HG03521 (cell line): ENCODE measurements at regions not wholly inside any gene's neighbourhood (a gene's known extent, or its start where the extent isn't known, plus 50 kb on each side); places are given as distances from the start of the nearest gene placed in this dataset.
A peak's percentile ranks its signal among the peaks of the same experiment; 100 is the strongest.

Experiments used
- ATAC-seq: cut with Tn5 transposase; IDR thresholded peaks from one replicate; pipeline ENCODE4 v1.9.1; 2021; ENCODE audit warnings: mild to moderate bottlenecking, moderate library complexity; ENCODE audit not compliant: unreplicated experiment

- ATAC-seq = peak; percentile 86
These were observed 188.1 kb downstream of the ARL4C start for GRCh38 chr2:234308813-234309195.

- no peak for ATAC-seq
These were observed 188.6 kb downstream of the ARL4C start for GRCh38 chr2:234308073-234308812.

- no peak for ATAC-seq
These were observed 189.4 kb downstream of the ARL4C start for GRCh38 chr2:234307322-234307961.

- ATAC-seq = no peak
These were observed 190.3 kb downstream of the ARL4C start for GRCh38 chr2:234306426-234307173.

GRCh38 chr2:234305846-234306245 lies 191.0 kb downstream of the ARL4C start:
- ATAC-seq = no peak

- no peak for ATAC-seq
These were observed 191.9 kb downstream of the ARL4C start for GRCh38 chr2:234304950-234305349.

- no peak for ATAC-seq
These were observed 194.3 kb downstream of the ARL4C start for GRCh38 chr2:234302664-234302991.

GRCh38 chr2:234300932-234301823 lies 195.7 kb downstream of the ARL4C start:
- no peak for ATAC-seq

- no peak for ATAC-seq
These were observed 196.4 kb downstream of the ARL4C start for GRCh38 chr2:234300391-234300925.

- ATAC-seq = no peak
These were observed 198.0 kb downstream of the ARL4C start for GRCh38 chr2:234298918-234299317.

GRCh38 chr2:234296991-234297390 lies 199.9 kb downstream of the ARL4C start:
- no peak for ATAC-seq

GRCh38 chr2:234293973-234294372 lies 202.9 kb downstream of the ARL4C start:
- no peak for ATAC-seq

- ATAC-seq = no peak
These were observed 204.0 kb downstream of the ARL4C start for GRCh38 chr2:234292962-234293243.

GRCh38 chr2:234292205-234292961 lies 204.5 kb downstream of the ARL4C start:
- peak; percentile 50 for ATAC-seq

GRCh38 chr2:234291765-234292204 lies 205.1 kb downstream of the ARL4C start:
- peak; percentile 25 for ATAC-seq

GRCh38 chr2:234290671-234291070 lies 206.2 kb downstream of the ARL4C start:
- ATAC-seq = peak; percentile 46

GRCh38 chr2:234289834-234290590 lies 206.9 kb downstream of the ARL4C start:
- ATAC-seq = no peak

GRCh38 chr2:234288974-234289455 lies 207.9 kb downstream of the ARL4C start:
- no peak for ATAC-seq

GRCh38 chr2:234287650-234288049 lies 209.2 kb downstream of the ARL4C start:
- ATAC-seq = no peak
